IgD-negative memory B cell (primary cell): ENCODE measurements at regions not wholly inside any gene's neighbourhood (a gene's known extent, or its start where the extent isn't known, plus 50 kb on each side); places are given as distances from the start of the nearest gene placed in this dataset.

ENCODE experiments used
- H3K27ac Mint-ChIP-seq, 3 donors: one replicate each; pipeline ENCODE4 v1.8.0; 2020 to 2022; ENCODE audit warnings: mild to moderate bottlenecking in 3 of 3, mixed read lengths in 3 of 3, moderate library complexity in 1 of 3
- H3K27me3 Mint-ChIP-seq: one replicate; pipeline ENCODE4 v1.8.0; 2021; ENCODE audit warnings: mixed read lengths
- H3K36me3 Mint-ChIP-seq: one replicate; pipeline ENCODE4 v1.8.0; 2020; ENCODE audit warnings: mild to moderate bottlenecking, mixed read lengths
- H3K4me1 Mint-ChIP-seq, 3 donors: one replicate each; pipeline ENCODE4 v1.8.0; 2020 to 2022; ENCODE audit warnings: mixed read lengths in 3 of 3, mild to moderate bottlenecking in 1 of 3
- H3K4me3 Mint-ChIP-seq, 4 donors: one replicate each; pipeline ENCODE4 v1.8.0; 2020 to 2022; ENCODE audit warnings: mild to moderate bottlenecking in 4 of 4, mixed read lengths in 4 of 4, moderate library complexity in 3 of 4
- H3K9me3 Mint-ChIP-seq, 3 donors: one replicate each; pipeline ENCODE4 v1.8.0; 2020 to 2021; ENCODE audit warnings: mixed read lengths in 3 of 3, mild to moderate bottlenecking in 1 of 3

DNA sequence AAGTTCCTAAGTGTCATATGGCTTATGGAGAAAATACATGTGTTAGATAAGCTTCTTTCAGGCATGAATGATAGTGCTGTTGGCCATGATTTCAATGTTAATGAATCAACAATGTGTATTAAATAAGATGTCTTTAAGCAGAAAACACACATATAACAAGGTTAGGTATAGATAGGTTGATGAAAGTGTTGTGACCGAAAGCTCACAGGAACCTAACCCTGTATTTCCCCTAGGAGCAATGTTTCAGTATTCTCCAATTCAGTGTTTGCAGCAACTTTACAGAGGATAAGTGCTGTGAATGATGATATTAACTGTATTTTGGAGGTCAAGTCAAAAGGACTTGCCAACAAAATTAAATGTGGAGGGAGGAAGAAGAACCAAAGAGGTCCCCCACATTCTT, 82.8 kb upstream of the PRDM11 start:
- Mint-ChIP-seq H3K27ac (no peak overlapping the region), H3K36me3 (no peaks in the 10 kb centered on the region), H3K9me3 (peaks cover 0 to 17% (median 3%) of the 10 kb centered on the region in 3 donors), H3K4me3 (no peak overlapping the region), H3K27me3 (peaks cover 4% of the 10 kb centered on the region), H3K4me1 (peaks cover 0 to 3% (median 0%) of the 10 kb centered on the region in 3 donors)

DNA sequence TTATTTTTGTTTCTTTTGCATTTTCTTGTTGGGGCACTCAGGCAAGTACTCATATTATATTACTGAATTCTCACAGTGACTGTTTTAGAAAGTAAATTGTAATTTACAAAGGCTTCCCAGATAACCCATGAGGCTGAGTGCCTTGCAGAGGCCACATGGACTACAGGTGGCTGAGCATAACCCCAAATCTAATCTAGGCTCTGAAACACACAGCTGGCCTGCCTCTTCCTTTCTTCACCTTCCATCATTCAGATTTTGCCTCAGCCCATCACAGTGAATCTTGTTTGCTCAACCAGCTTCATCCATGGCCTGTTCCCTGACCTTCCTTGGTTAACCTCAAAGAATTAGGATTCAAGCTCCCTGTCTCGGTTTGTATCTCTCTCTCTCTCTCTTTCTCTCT, 78.5 kb upstream of the PRDM11 start:
- Mint-ChIP-seq H3K9me3 (peaks cover 0 to 15% (median 3%) of the 10 kb centered on the region in 3 donors), H3K4me1 (peaks cover 6 to 8% (median 6%) of the 10 kb centered on the region in 3 donors), H3K4me3 (no peak overlapping the region), H3K27me3 (peaks cover 4% of the 10 kb centered on the region), H3K36me3 (no peaks in the 10 kb centered on the region), H3K27ac (no peak overlapping the region)

DNA sequence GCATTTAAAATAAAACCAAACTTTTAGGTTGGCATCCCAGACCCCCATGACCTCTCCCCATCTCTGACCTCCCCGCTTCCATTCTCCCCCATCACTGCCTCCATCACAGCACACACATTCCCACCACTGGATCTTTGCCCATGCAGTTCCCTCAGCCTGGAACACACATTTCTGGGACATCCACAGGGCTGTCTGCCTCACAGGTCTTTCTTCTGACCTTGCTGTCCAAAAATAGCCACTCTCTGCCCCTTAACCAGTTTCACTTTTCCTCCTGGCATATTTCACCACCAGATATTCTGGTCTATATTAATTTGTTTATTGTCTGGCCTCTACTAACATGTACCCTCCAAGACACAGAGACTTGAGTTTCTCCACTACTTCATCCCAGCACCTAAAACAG, 75.2 kb upstream of the PRDM11 start:
- Mint-ChIP-seq H3K4me1 (peaks cover 14 to 20% (median 18%) of the 10 kb centered on the region in 3 donors), H3K36me3 (no peaks in the 10 kb centered on the region), H3K27me3 (peaks cover 4% of the 10 kb centered on the region), H3K4me3 (no peak overlapping the region), H3K27ac (no peak overlapping the region), H3K9me3 (peaks cover 0 to 5% (median 0%) of the 10 kb centered on the region in 3 donors)

DNA sequence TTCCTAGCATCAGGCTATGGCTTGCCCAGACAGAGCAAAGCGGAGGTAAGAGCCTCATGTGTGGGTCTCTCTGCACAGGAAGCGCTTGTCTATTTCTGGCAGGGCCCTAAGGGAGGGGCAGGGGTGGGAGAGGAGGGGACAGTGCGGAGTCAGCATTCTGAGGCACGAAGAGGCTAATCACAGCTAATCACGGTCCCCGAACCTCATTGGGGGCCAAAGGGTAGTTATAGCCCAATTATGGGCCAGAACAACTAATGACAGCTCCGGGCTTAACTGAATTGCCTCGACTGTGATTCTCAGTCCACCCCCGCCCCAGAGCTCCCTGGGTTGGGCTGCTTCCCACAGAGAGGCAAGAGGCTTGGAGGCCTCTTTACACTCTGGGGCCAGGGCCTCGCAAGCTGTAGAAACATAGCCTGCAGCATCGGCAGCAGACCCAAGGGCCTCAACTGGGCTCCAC, 72.7 kb upstream of the PRDM11 start:
- Mint-ChIP-seq H3K27me3 (peaks cover 3% of the 10 kb centered on the region), H3K9me3 (no peaks in the 10 kb centered on the region), H3K27ac (no peak overlapping the region), H3K4me3 (peak overlapping the region in 2 of 4 donors; percentile 61 to 75), H3K4me1 (peaks cover 16 to 29% (median 25%) of the 10 kb centered on the region in 3 donors), H3K36me3 (no peaks in the 10 kb centered on the region)

DNA sequence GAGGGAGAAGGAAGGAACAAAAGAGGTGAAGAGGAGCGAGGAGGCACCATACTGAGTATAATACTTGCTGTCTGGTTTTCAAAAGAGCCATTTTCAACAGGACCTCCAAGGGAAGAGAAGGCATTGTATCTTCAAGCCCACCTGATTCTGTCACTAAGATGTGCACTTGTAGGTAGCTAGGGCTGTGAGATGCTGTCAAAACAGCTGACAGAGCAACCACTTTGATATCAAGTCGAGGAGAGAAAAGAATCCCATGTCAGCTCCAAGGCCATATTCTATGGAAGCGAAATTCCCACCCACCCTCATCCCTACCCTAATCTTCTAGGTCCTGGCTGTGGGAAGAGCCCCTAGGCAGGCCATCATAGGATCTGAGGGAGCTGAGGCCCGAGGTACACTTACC, 70.9 kb upstream of the PRDM11 start:
- Mint-ChIP-seq H3K27me3 (peaks cover 3% of the 10 kb centered on the region), H3K4me3 (no peak overlapping the region), H3K27ac (peak overlapping the region in 1 of 3 donors; percentile 12), H3K36me3 (no peaks in the 10 kb centered on the region), H3K9me3 (no peaks in the 10 kb centered on the region), H3K4me1 (peaks cover 24 to 44% (median 38%) of the 10 kb centered on the region in 3 donors)

DNA sequence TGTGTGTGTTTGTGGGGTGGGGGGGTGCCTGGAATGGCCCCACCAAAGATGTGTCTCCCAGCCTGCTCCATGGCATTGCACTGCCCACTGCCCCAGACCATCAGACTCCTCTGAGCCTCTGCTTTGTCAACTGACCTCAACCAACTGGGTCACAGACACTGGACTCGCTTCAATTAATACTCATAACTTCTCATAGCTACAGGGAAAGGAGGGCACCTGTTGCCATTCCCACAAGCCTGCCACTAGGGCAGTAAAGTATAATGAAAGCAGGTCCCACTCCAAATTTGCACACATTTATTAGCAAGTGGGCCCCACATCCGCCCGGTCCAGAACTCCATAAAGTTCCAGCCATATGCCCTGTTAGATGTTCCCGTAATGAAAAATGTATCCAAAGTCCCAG, 70.5 kb upstream of the PRDM11 start:
- Mint-ChIP-seq H3K36me3 (no peaks in the 10 kb centered on the region), H3K9me3 (no peaks in the 10 kb centered on the region), H3K27ac (peak overlapping the region in 1 of 3 donors; percentile 63), H3K4me1 (peaks cover 27 to 44% (median 43%) of the 10 kb centered on the region in 3 donors), H3K4me3 (no peak overlapping the region), H3K27me3 (peaks cover 3% of the 10 kb centered on the region)

DNA sequence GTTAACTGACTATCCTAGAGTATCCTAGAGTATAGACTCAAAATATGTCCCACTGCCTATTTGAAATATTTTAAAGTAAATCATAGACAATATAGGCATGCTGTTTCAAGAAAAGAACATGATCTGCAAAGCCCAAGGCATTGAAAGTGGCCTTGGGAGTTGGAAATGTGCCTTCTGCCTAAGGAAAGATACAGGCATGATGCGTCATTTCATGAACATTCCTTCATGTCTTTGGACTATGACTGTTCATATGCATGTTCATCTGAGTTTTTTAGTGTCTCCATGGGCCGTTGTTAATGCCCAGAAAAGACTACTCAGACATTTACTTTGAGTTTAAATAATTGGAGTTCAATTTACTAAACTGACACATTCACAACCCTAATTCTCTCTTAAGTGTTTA, 69.7 kb upstream of the PRDM11 start:
- peaks cover 0 to 2% (median 0%) of the 10 kb centered on the region in 3 donors for H3K9me3 Mint-ChIP-seq
- H3K27ac Mint-ChIP-seq, result no peak overlapping the region
- no peaks in the 10 kb centered on the region for H3K36me3 Mint-ChIP-seq
- peaks cover 3% of the 10 kb centered on the region for H3K27me3 Mint-ChIP-seq
- H3K4me3 Mint-ChIP-seq, result no peak overlapping the region
- peaks cover 24 to 49% (median 48%) of the 10 kb centered on the region in 3 donors for H3K4me1 Mint-ChIP-seq

DNA sequence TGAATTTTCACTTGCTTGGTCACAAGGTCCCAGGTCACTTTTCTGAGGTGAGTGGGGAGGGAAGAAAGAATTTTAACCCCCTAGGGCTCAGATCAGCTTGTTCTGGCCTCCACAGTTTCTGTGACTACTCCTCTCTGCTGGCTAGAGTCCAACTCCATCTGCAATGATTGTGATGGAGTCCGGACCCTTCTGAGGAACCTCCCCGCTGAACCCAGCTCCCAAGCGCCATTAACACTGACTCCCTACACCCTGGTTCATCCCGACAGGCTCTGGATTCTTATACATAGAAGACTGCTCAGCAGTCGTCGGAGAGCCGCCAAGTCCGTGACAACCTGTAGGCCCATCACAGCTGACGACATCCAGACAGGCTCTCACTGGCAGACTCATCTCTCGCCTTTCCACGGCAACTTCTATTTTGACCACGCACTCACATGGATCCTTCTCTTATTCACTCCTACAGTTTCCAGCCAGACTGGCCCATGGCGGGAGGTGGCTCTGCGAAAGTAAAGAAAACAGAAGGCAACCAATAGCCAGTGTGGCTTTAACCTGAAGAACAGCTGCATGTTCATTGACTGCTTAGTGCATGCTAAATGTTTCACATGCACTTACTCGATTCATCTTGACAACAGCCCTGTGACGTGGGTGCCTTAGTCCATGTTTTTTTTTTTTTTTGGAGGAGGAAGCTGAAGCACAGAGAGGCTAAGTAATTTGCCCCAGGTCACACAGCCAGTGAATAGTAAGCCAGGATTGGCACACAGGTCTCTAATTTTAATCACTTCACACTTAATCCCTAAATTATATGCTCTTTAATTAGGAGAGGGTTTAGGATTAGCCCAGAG, 68.0 kb upstream of the PRDM11 start:
- Mint-ChIP-seq H3K4me3 (peak overlapping the region in 2 of 4 donors; percentile 13 to 61), H3K27ac (peak overlapping the region in 1 of 3 donors; percentile 43), H3K36me3 (no peaks in the 10 kb centered on the region), H3K27me3 (peaks cover 2% of the 10 kb centered on the region), H3K9me3 (peaks cover 0 to 2% (median 0%) of the 10 kb centered on the region in 3 donors), H3K4me1 (peaks cover 32 to 53% (median 52%) of the 10 kb centered on the region in 3 donors)

DNA sequence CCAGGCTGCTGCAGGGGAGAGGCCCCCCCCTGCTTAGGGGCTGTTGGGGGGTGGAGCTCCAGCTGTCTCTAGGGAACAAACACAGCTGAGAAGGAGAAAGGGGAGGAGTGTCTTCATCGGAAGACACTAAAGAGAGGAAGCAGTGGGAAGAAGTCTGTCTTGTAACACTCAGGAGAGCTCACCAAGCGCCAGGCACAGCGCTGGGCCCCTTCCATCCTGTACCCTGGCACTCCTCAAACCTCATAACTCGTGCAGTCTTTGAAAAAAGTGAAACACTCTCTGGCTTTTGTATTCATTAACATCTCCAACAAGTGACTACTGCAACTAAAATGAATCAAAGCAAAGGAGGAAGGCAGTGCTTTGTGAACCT, 67.4 kb upstream of the PRDM11 start:
- Mint-ChIP-seq H3K36me3 (no peaks in the 10 kb centered on the region), H3K4me3 (peak overlapping the region in 2 of 4 donors; percentile 13 to 61), H3K27me3 (peaks cover 2% of the 10 kb centered on the region), H3K9me3 (peaks cover 0 to 2% (median 2%) of the 10 kb centered on the region in 3 donors), H3K27ac (peak overlapping the region in 1 of 3 donors; percentile 89), H3K4me1 (peaks cover 37 to 58% (median 57%) of the 10 kb centered on the region in 3 donors)

DNA sequence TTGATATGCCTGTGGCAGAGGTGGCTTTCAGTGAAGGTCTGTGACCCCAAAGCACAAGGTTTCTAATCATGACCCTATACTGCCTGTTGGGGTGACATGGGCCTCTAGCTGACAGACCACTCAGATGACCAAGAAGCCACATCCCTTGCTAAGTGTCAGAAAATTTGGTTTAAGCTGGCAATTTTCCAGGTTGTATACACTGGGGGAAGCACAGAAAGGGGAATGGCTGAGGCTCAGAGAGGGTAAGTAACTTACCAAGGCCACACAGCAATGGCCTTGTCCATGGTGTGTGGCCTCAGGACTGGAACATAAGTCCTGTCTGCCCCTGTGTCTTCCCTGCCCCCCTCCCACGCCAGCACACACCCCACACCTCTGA, 66.9 kb upstream of the PRDM11 start:
- H3K27ac Mint-ChIP-seq, result peak overlapping the region in 2 of 3 donors; percentile 77 to 89
- H3K4me1 Mint-ChIP-seq, result peaks cover 37 to 58% (median 58%) of the 10 kb centered on the region in 3 donors
- peaks cover 2% of the 10 kb centered on the region for H3K27me3 Mint-ChIP-seq
- peak overlapping the region in 1 of 4 donors; percentile 29 for H3K4me3 Mint-ChIP-seq
- no peaks in the 10 kb centered on the region for H3K36me3 Mint-ChIP-seq
- peaks cover 0 to 2% (median 2%) of the 10 kb centered on the region in 3 donors for H3K9me3 Mint-ChIP-seq

DNA sequence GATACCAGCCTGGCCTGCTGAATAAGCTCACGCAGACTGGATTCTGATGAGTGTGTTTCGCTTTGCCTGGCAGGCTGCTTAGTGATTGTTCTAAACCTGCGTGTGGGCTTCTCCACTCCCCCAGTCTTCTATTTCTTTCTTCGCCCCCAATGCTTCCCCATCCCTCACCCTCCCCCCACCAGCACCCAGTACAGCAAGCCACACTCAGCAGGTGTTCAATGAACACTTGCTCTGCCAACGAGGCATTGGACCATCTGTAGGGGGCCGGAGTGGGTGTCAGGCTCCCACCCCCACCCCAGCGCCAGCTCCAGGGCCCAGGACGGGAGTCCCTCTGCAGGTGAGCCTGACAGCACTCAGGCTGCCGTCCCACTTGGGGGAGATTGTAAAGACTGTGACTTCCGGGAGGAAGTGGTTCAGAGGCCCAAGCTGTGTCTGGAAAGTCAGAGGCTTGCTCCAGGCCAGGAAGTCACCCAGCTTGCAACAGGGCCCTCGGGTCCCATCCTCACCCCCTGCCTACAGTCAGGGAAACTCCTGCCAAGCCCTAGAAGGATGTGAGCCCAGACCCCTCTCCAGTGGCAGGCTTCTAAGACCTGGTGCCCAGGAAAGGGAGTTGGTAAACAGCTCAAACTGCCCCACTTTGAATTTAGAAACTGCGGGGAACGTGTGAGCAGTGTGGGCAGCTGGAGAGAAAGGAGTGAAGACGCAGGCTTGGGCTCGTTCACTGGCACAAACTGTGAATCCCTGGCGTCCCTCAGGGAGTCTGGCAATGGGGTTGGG, 66.3 kb upstream of the PRDM11 start:
- H3K9me3 Mint-ChIP-seq, result peaks cover 0 to 2% (median 2%) of the 10 kb centered on the region in 3 donors
- peaks cover 2% of the 10 kb centered on the region for H3K27me3 Mint-ChIP-seq
- H3K27ac Mint-ChIP-seq, result peak overlapping the region; percentile 77 to 92 (median 89)
- peak overlapping the region; percentile 12 to 81 (median 52) for H3K4me3 Mint-ChIP-seq
- H3K36me3 Mint-ChIP-seq, result no peaks in the 10 kb centered on the region
- peaks cover 37 to 57% (median 54%) of the 10 kb centered on the region in 3 donors for H3K4me1 Mint-ChIP-seq

DNA sequence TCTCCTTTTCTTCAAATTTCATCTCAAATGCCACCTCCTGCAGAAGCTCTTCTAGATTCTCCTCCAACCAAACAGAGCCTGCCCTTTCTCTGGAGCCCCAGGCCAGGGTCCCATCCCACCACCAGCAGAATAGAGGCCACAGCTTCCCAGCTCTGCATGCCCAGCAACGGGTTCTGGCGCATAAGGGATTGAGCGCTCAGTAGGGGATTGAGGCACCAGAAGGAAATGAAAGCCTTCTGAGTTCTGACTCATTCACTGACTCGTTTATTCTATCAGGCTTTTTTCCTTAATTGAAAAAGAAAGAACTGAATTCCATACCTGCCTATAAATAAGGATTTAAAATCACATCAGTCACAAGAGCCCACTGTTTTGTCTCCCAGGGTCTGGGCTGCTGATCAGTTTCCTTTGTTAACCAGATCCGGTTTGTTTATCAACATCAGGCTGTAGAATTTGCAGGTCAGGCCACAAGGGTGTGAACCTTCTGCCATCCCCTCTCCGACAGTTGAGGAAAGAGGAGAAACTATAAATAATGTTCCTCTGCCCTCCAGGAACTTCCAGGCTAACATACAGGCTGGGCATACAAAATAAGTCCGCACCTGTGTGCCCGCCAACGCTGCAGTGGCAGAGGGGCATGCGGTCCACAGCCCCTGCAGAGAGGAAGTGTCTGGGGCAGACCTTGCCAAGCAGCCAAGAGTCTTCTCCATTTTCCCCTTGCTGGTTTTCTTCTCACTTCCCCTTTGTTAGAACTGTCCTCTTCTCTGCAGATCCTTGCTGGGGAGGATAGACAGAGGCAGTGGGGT, 63.5 kb upstream of the PRDM11 start:
- H3K27ac Mint-ChIP-seq, result peak overlapping the region; percentile 89 to 91 (median 90)

DNA sequence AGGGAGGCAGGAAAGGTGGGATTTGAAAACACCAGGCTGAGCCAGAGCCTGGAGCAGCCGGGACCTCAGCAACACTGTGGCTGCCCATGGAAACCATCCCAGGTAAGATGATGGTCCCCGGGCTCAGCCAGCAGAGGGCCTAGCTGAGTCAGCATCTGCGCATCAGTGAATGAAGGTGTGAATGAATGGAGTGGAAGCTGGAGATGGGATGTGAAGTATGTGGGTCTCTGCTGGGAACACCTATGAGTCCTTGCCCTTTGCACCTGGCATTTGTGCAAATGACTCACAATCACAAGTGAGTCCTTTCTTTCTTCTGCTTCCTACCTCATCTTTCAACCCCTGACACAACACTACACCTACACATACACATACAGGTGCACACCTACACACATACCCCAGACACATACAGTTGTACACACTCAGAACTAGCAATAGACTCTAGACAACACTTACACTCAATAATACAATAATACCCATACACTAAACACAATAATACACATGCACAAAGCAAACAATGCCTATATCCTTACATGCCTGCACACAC, 62.8 kb upstream of the PRDM11 start:
- Mint-ChIP-seq H3K27me3 (peaks cover 2% of the 10 kb centered on the region), H3K4me3 (peak overlapping the region in 2 of 4 donors; percentile 76 to 82)

More for the DNA sequence above, 63.5 kb upstream of the PRDM11 start:
- Mint-ChIP-seq H3K27me3 (peaks cover 2% of the 10 kb centered on the region), H3K4me1 (peaks cover 44 to 64% (median 52%) of the 10 kb centered on the region in 3 donors), H3K9me3 (peaks cover 0 to 2% (median 2%) of the 10 kb centered on the region in 3 donors), H3K4me3 (peak overlapping the region in 3 of 4 donors; percentile 72 to 85 (median 82)), H3K36me3 (no peaks in the 10 kb centered on the region)

More for the DNA sequence above, 62.8 kb upstream of the PRDM11 start:
- peaks cover 0 to 2% (median 2%) of the 10 kb centered on the region in 3 donors for H3K9me3 Mint-ChIP-seq
- H3K36me3 Mint-ChIP-seq, result no peaks in the 10 kb centered on the region
- peaks cover 44 to 63% (median 47%) of the 10 kb centered on the region in 3 donors for H3K4me1 Mint-ChIP-seq
- H3K27ac Mint-ChIP-seq, result peak overlapping the region; percentile 89 to 91 (median 90)
